ENCODE measurements at regions not wholly inside any gene's neighbourhood (a gene's known extent, or its start where the extent isn't known, plus 50 kb on each side); places are given as distances from the start of the nearest gene placed in this dataset.

GRCh38 chr20:22499515-22500166 lies 84.7 kb downstream of the FOXA2 start:
- no peaks in the 10 kb centered on the region for H3K4me1 Mint-ChIP-seq

GRCh38 chr20:22496817-22497216 lies 87.6 kb downstream of the FOXA2 start:
- H3K27me3 Mint-ChIP-seq: no peaks in the 10 kb centered on the region
- POLR2A ChIA-PET: no interaction called here
- H3K4me3 Mint-ChIP-seq: no peak overlapping the region
- H3K27ac Mint-ChIP-seq: no peak overlapping the region
- no peak for DNase-seq
- ATAC-seq (ENCODE audit: low read depth): no peak
- H3K9me3 Mint-ChIP-seq: peaks cover 1% of the 10 kb centered on the region
- no peaks in the 10 kb centered on the region for H3K36me3 Mint-ChIP-seq
- H3K4me1 Mint-ChIP-seq: no peaks in the 10 kb centered on the region

More at GRCh38 chr20:22499515-22500166, 84.7 kb downstream of the FOXA2 start:
- Mint-ChIP-seq H3K27me3 (no peaks in the 10 kb centered on the region), H3K27ac (no peak overlapping the region), H3K4me3 (no peak overlapping the region), H3K9me3 (peaks cover 1% of the 10 kb centered on the region), H3K36me3 (no peaks in the 10 kb centered on the region)
- DNase-seq (no peak), ATAC-seq (ENCODE audit: low read depth) (no peak)
- POLR2A ChIA-PET: no interaction called here

DNA sequence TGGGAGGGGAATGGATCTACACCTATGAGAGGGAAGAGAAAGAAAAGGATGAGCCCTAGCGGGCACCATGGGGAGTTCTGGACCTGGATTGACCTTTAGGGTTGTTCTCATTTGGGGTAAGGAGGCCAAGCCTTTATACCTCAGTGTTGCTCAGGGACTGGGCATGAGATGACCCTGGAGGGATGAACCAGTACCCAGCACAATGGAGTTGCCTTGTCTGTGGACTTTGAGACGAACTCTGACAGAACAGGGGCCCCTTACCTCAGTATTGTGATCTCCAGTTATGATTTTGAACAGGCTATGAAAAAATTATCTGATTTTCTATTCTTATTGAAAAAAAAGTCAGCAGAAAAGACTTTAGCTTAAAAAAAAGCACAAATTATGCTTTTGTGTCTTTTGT lies 88.6 kb downstream of the FOXA2 start:
- ATAC-seq (ENCODE audit: low read depth) (no peak), DNase-seq (no peak)
- peaks cover 1% of the 10 kb centered on the region for H3K9me3 Mint-ChIP-seq
- no peak overlapping the region for H3K27ac Mint-ChIP-seq
- no peaks in the 10 kb centered on the region for H3K36me3 Mint-ChIP-seq
- H3K4me3 Mint-ChIP-seq: no peak overlapping the region
- no peaks in the 10 kb centered on the region for H3K27me3 Mint-ChIP-seq
- no peaks in the 10 kb centered on the region for H3K4me1 Mint-ChIP-seq
- POLR2A ChIA-PET: no interaction called here

GRCh38 chr20:22495172-22495571 lies 89.2 kb downstream of the FOXA2 start:
- no peak for DNase-seq
- POLR2A ChIA-PET: no interaction called here
- no peaks in the 10 kb centered on the region for H3K36me3 Mint-ChIP-seq
- ATAC-seq (ENCODE audit: low read depth): no peak
- no peak overlapping the region for H3K4me3 Mint-ChIP-seq
- H3K27me3 Mint-ChIP-seq: no peaks in the 10 kb centered on the region
- peaks cover 1% of the 10 kb centered on the region for H3K9me3 Mint-ChIP-seq
- H3K4me1 Mint-ChIP-seq: no peaks in the 10 kb centered on the region
- H3K27ac Mint-ChIP-seq: no peak overlapping the region

- Mint-ChIP-seq H3K9me3 (no peaks in the 10 kb centered on the region), H3K4me1 (no peaks in the 10 kb centered on the region), H3K36me3 (no peaks in the 10 kb centered on the region), H3K27me3 (no peaks in the 10 kb centered on the region), H3K4me3 (no peak overlapping the region), H3K27ac (no peak overlapping the region)
- ATAC-seq (ENCODE audit: low read depth): no peak
- POLR2A ChIA-PET: no interaction called here
- DNase-seq: no peak
Measured at GRCh38 chr20:22492497-22492896, 91.9 kb downstream of the FOXA2 start.

GRCh38 chr20:22491194-22491505 lies 93.2 kb downstream of the FOXA2 start:
- POLR2A ChIA-PET: no interaction called here
- H3K9me3 Mint-ChIP-seq: no peaks in the 10 kb centered on the region
- no peak overlapping the region for H3K4me3 Mint-ChIP-seq
- no peak overlapping the region for H3K27ac Mint-ChIP-seq
- peaks cover 3% of the 10 kb centered on the region for H3K27me3 Mint-ChIP-seq
- DNase-seq: no peak
- no peaks in the 10 kb centered on the region for H3K36me3 Mint-ChIP-seq
- ATAC-seq (ENCODE audit: low read depth): no peak
- no peaks in the 10 kb centered on the region for H3K4me1 Mint-ChIP-seq

DNA sequence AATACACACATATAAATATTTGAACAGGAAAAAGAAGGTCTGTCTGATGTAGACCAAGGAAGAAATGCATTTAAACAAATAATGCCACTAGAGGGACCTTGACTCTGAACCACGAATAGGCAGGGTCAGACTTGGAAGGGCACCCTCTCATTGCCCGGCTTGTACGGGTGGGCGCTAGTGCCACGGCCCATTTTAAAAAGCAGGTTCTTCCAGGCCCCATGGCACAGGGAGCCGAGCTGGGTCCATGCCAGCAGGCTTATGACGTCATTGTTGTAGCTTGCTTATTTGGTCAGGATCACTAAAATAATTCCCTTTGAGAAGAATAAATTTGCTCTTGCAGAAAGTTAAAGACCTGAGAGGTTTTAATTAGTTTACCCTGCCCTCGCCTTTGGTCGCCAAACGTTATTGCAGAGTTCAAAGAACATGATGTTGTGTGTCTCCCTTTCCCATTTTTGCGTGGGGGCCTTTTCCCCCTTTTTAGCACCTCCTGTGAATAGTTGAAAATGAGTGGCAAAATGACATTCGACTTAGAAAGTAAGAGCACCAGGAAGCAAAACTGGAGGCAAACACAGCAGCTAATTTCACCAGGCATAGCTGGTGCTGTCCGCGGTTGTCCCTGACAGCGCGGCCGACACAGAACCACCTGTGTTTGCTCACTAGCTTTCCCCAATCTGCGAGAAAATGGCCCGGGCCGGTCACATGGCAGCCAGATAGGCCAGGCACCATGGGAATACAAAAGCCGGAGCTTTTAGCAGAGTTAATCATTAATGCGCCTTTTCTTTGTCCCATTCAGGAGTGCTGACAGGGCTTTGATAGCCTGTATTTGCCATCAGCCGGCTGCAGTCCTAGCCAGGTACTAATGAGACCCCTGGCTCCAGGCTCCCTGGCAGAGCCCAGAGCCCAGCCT lies 93.8 kb downstream of the FOXA2 start:
- no peak for ATAC-seq (ENCODE audit: low read depth)
- Mint-ChIP-seq H3K4me1 (no peaks in the 10 kb centered on the region), H3K4me3 (no peak overlapping the region), H3K9me3 (no peaks in the 10 kb centered on the region), H3K27ac (no peak overlapping the region), H3K36me3 (no peaks in the 10 kb centered on the region), H3K27me3 (peaks cover 3% of the 10 kb centered on the region)
- no peak for DNase-seq
- POLR2A ChIA-PET: no interaction called here

- Mint-ChIP-seq H3K36me3 (no peaks in the 10 kb centered on the region), H3K4me1 (no peaks in the 10 kb centered on the region), H3K27ac (no peak overlapping the region), H3K4me3 (no peak overlapping the region), H3K9me3 (no peaks in the 10 kb centered on the region), H3K27me3 (peaks cover 3% of the 10 kb centered on the region)
- POLR2A ChIA-PET: no interaction called here
- DNase-seq (no peak), ATAC-seq (ENCODE audit: low read depth) (no peak)
Measured at GRCh38 chr20:22489626-22490286, 94.6 kb downstream of the FOXA2 start.

- peaks cover 10% of the 10 kb centered on the region for H3K9me3 Mint-ChIP-seq
- no peaks in the 10 kb centered on the region for H3K4me1 Mint-ChIP-seq
- no peak overlapping the region for H3K27ac Mint-ChIP-seq
- DNase-seq (no peak), ATAC-seq (ENCODE audit: low read depth) (no peak)
- no peaks in the 10 kb centered on the region for H3K36me3 Mint-ChIP-seq
- no peaks in the 10 kb centered on the region for H3K27me3 Mint-ChIP-seq
- no peak overlapping the region for H3K4me3 Mint-ChIP-seq
- POLR2A ChIA-PET: no interaction called here
Measured at GRCh38 chr20:22480336-22480735, 104.0 kb downstream of the FOXA2 start.

DNA sequence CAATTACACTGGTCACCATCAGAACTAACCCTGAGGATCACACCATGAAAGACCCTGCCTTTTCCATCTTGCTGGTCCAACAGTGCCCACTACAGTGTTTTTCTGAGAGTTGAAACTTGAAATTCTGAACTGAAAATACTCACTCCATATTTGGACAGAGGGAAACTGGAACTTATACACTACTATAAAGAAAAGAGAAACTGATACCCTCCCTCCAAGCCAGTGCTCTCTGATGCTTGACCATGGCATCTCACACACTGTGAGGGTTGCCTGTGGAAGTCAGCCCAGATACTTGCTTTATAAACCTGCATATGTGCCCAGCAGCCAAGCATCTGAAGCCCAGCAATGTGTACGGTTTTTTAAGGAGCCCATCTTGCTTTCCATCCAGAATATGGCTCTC lies 108.7 kb downstream of the FOXA2 start:
- DNase-seq (no peak), ATAC-seq (ENCODE audit: low read depth) (no peak)
- Mint-ChIP-seq H3K27ac (no peak overlapping the region), H3K36me3 (peaks cover 2% of the 10 kb centered on the region), H3K4me3 (no peak overlapping the region), H3K4me1 (no peaks in the 10 kb centered on the region), H3K27me3 (no peaks in the 10 kb centered on the region), H3K9me3 (peaks cover 19% of the 10 kb centered on the region)
- POLR2A ChIA-PET: no interaction called here

- H3K9me3 Mint-ChIP-seq: peaks cover 18% of the 10 kb centered on the region
- POLR2A ChIA-PET: no interaction called here
- H3K36me3 Mint-ChIP-seq: peaks cover 2% of the 10 kb centered on the region
Measured at GRCh38 chr20:22474224-22474623, 110.1 kb downstream of the FOXA2 start.

DNA sequence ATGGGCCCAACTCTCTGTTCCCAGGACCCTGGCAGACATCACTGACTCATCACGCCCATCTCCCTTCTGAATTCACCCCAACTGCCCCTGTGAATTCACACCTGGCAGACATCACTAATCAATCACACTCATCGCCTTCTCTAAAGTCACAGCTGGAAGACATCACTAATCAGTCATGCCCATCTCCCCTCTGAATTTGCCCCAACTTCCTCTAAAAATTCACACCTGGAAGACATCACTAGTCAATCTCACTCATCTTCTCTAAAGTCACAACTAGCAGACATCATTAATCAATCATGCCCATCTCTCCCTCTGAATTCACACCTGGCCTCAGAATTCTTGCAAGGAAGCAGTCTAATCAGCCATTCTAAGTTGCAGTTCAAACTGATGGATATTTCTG lies 111.1 kb downstream of the FOXA2 start:
- Mint-ChIP-seq H3K36me3 (peaks cover 2% of the 10 kb centered on the region), H3K27ac (no peak overlapping the region), H3K27me3 (no peaks in the 10 kb centered on the region), H3K9me3 (peaks cover 13% of the 10 kb centered on the region), H3K4me1 (no peaks in the 10 kb centered on the region), H3K4me3 (no peak overlapping the region)
- POLR2A ChIA-PET: no interaction called here
- DNase-seq: no peak
- no peak for ATAC-seq (ENCODE audit: low read depth)

More at GRCh38 chr20:22474224-22474623, 110.1 kb downstream of the FOXA2 start:
- H3K4me1 Mint-ChIP-seq: no peaks in the 10 kb centered on the region
- DNase-seq (no peak), ATAC-seq (ENCODE audit: low read depth) (no peak)
- H3K4me3 Mint-ChIP-seq: no peak overlapping the region
- H3K27ac Mint-ChIP-seq: no peak overlapping the region
- no peaks in the 10 kb centered on the region for H3K27me3 Mint-ChIP-seq

DNA sequence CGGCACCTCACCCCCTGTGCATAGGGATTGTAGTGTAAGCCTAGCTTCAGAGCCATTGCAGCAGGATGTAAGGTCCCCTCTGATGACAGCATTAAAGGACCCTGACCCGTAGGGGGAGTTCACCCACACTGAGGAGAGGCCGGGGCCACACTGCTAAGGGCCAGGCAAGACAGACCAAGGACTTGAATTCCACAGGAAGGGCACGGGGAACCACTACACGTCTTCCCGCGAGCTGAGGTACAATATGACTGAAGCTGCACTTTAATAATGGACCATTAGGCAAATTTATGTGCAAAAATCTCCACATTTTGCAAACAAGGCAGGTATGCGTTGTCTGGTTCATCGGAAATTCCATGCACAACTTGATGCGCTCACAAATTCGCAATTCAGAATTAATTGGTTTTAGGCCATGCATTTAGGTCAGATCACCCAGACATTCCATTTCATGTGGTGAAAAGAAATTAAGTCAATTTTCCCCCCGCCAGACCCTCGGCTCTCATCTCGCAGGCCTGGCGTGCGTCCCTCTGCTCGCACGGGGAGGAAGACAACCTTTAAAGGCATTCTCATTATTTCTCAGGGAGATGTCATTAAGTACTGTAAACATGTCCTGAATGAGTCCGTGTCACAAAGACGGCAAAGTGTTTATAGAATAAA lies 111.8 kb downstream of the FOXA2 start:
- POLR2A ChIA-PET: no interaction called here
- ATAC-seq (ENCODE audit: low read depth): no peak
- Mint-ChIP-seq H3K27ac (no peak overlapping the region), H3K27me3 (no peaks in the 10 kb centered on the region), H3K9me3 (peaks cover 13% of the 10 kb centered on the region), H3K4me3 (no peak overlapping the region), H3K4me1 (no peaks in the 10 kb centered on the region), H3K36me3 (peaks cover 2% of the 10 kb centered on the region)
- DNase-seq: no peak

Data from activated naive CD8-positive, alpha-beta T cell treated with anti-CD3 and anti-CD28 coated beads, Interleukin-2, amount 10 ng/mL, durations not matched to agents 7 days and 5 days (primary cell).